H1 (cell line): ENCODE measurements at regions not wholly inside any gene's neighbourhood (a gene's known extent, or its start where the extent isn't known, plus 50 kb on each side); places are given as distances from the start of the nearest gene placed in this dataset.

Experiments used
- POLR2AphosphoS5 ChIP-seq: IDR thresholded peaks from 2 replicates; pipeline ENCODE4 v1.6.1; 2011; ENCODE audit warnings: low read depth, low read length

DNA sequence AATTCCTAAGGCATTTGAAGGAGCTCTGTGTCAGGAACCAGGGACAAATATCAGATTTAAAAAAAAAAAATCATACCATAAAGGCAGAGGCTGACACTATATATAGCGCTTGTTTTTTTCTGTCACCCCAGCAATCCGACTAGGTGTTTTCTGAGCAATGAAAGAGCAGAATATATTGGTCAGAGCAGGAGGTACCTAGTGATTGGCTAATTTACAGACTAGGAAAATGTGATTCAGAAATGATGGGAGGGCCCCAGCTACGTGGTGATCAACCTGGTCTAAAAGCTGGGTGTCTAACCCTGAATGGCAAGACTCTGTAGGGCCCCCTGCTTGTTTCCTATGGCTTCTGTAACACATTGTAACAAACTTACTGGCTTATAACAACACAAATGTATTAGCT lies 195.5 kb upstream of the XYLT1 start (continued):
- TF ChIP-seq POLR2AphosphoS5 = no peak
